Hypothalamus (tissue), 51 donors: ENCODE measurements at regions not wholly inside any gene's neighbourhood (a gene's known extent, or its start where the extent isn't known, plus 50 kb on each side); places are given as distances from the start of the nearest gene placed in this dataset.
"Not testable (repeated sequence)": the region's sequence is repeated elsewhere in the genome, so short reads cannot be mapped to it uniquely, and the experiment has no call there.

Experiments
- DNase-seq, 51 donors: peaks; one replicate each; lab custom pipeline; 2025; lab: John Stamatoyannopoulos, UW

DNA sequence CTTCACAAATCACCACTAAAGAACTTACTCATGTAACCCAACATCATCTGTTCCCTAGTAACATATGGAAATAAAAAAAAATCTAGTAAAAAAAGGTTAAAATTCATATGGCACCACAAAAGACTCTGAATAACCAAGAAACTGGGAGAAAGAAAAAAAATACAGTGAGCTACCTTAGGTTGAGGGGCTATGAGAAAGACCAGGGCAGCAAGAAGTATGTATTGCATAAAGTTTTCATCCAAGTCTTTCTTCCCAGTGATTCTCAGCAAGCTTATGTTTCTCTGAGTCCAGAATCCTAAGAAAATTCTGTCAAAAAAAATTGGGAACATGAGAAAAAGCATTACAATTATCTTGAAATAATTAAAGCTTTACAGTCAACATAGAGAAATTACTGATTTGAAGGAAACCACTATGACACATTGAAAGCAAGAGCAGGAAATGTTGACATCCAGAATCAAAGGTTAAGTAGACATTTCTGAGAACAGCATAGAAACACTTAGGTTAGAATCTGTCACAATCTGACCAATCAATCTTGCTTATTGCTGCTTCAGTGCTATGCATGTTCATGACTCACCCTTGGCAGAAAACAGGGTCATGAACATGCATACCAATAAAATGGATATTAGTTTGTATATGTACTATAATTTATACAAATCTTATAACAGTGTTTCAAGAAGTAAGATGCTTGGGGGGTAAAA lies 494.0 kb upstream of the POT1 start:
- no peak for DNase-seq

DNA sequence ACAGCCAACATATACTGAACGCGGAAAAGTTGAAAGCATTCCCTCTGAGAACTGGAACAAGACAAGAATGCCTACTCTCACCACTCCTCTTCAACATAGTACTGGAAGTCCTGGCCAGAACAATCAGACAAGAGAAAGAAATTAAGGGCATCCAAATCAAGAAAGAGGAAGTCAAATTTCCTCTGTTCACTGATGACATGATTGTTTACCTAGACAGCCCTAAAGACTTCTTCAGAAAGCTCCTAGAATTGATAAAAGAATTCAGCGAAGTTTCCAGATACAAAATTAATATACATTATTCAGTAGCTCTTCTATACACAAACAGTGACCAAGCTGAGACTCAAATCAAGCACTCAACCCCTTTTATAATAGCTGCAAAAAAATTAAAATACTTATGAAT lies 491.8 kb upstream of the POT1 start:
- DNase-seq, result not testable (repeated sequence)

DNA sequence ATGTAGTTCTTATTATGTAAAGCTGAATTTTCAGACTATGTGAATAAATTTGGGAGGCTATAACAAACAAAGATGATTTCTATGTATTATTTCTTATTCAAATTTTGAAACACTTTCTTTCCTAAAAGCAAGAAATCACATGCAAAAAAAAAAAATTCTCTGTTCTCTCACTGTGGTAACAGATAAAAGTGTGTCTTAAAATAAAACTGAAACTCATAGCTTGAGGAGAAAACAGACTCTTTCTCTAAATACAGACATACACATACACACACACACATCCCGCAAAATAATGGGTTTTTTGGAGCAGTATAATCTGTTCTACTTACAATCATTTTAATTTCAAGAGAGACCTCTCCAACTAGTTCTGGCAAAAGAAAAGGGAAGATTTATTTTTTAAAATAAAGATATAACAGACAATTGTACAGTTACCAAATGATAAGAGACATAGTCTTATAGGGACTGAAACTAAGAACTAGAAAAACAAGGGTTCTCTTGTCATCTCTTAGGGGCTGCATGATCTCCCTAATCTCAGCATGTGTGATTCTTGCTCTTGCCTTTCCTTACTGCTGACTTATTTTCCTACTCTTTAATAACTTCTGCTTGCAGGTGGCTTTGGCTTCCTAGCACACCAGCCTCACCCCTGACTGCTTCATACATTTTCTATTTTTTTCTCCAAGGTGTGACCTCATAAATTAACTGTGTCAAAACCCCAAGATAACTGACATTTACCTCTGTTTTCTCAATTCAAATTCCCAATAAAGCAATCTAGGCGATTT lies 483.5 kb upstream of the POT1 start:
- no peak for DNase-seq

DNA sequence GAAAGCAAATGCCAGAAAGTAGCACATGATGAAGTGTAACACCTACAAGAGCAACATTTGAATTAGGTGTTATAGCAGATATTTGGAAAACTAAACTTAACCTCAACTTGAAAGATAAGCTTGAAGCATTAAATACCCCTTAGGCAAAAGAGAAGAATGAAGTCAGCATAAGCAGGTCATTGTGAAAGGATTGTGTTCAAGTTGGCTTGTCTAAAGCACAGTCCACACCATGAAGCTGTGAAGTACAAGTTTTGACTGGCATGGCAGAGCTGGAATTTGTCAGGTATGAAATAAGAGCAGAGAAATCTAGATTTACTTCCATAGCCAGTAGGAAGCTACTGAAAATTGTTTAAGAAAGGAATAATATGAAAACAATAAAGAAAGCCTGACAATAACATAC lies 480.3 kb upstream of the POT1 start:
- DNase-seq, result no peak

DNA sequence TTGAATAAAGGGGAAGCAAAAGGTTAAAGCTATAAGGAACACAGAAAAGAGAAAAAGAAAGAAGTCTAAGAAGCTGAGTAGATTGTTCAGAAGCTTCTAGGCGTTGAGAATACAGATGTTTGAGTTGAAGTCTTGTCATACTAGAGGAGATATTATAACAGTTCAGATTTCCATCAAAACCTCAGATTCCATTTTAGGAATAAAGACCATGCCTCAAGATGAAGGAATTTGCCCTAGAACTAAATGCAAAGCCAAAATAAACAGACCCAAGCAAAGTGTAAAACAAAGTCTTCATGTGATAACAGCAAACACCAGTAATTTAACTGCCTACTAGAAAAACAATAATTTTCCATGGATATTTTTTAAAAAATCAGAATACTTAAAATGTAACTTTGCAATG lies 476.5 kb upstream of the POT1 start:
- no peak for DNase-seq

DNA sequence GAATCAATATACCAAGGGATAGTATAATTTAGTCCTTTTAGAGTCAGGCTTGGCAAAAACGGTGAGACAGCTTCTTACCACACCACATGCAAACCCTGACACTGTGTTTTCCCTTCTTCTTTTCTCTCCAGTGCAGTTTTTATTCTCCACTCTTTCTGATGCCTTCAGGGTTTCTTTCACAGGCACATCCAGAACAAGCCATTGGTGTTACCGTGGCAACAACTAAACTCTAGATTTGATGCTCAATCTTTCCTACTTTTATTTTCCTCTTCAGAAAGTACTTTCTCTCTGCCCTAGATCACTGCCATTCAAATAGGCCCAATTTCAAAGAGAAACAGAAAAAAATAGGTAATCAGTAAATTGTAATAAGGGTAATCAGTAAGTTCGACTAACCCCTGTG lies 469.8 kb upstream of the POT1 start:
- DNase-seq, result no peak

DNA sequence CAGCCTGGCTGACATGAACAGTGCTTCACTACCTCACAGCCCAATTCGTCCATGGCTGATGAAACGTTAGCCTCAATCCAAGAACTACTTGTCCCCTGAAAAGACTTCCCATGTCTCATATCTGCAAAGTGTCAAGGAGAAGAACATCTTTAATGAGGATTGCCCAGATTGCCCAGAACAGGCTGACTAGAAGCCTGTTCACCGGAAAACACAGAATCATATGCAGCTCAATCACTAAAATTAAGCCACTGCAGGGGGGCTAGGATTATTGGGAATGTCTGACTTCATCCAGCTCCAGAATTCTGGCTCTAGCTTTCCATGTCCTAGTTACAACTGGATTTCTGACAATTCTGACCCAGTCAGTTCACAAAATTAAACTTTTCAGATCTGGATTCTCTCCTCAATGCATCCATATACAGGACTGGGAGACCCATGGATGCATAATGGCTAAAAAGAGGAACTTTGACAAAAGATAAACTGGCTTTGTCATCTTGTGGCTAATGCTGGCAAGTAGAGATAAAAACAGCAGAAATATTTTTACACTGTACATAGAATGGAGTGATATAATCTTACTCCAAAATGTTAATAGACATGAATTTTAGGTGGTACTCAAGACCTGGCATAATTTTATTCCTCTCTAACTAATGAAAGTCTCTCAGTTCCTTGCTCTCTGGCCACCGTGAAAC lies 467.0 kb upstream of the POT1 start:
- DNase-seq, result no peak

DNA sequence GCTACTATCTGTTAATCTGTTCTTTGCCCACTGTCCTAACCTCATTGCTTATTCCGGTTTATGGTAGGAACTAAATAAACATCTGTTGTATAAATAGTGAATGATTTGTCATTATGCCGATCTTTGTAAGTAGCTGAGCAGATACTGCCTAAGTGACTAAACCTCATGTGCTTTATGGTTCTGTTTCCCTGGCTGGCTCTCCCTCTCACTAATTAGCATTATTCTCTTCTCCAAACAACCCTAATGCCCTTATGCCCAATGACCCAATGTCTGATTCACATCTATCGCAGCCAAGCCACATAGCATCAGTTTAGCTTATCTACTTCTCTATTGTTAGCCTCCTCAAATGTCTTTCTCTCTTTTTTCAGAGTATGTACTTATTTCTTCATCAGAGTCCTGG lies 462.3 kb upstream of the POT1 start:
- no peak for DNase-seq

DNA sequence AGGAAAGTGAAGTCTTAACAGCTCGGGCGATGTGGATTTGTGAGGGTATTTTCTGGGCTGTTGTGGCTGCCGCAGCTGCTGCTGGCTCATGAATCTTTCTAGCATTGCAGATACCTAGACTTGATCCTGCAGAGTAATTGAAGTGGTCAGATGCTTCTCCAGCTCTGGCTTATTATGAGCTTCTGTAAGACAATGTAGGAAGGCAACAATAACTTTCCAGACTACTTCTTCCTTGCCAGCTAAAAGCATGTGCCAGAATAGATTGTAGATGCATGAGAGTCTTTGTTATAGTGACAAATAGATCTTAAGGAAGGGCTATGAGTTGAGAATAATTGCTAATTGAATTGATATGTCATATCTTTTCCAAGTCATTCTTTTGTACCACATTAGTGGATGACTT lies 461.4 kb upstream of the POT1 start:
- no peak for DNase-seq

DNA sequence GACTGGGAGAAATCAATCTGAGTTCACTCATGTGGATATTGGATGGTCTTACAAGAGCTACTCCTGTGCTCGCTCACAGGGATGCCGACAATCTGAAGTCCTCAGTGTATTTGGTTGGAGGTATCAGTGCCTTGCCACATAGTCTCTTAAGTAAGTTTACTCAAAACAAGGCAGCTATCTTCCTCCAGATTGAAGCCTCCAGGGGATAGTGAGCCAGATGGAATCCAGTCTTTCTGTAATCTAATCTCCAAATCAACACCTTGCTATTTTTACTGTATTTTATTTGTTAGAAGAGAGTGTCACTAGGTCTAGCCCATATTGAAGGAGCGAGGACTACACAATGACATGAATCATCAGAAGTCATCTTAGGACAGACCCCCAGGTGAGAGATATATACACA lies 456.6 kb upstream of the POT1 start:
- DNase-seq, result no peak

DNA sequence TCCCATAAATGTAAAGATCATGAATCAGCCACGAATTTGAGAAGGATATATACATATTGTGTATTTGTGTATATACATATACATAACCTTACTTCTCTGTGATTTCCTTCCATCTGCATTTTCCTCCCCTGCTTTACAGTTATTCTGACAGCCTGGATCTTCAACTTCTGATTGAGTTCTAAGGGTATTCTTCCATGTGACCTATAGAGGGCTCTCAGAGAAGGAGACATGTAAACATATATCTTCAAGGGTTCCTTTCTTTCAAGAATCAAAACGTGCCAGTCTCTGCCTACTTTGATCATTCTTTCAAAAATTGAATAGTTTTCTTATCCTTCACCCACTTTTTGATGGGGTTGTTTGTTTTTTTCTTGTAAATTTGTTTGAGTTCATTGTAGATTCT lies 453.7 kb upstream of the POT1 start:
- no peak for DNase-seq

DNA sequence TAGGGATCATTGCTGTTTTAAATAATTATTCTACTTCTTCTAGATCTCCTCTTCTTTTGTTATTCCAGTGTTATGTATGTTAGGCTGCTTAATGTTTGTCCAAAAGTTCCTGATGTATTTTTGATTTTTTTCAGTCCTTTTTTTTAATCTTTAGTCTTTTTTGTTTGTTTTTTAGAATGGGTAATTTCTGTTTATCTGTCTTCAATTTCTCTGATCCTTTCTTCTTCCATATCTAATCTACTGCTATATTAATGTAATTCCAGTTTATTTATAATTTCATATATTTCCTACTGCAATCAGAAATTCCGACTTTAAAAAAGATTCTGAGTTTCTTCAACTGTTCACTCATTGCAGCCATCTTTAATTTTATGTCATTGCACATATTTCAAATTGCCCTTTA lies 452.8 kb upstream of the POT1 start:
- DNase-seq, result no peak

DNA sequence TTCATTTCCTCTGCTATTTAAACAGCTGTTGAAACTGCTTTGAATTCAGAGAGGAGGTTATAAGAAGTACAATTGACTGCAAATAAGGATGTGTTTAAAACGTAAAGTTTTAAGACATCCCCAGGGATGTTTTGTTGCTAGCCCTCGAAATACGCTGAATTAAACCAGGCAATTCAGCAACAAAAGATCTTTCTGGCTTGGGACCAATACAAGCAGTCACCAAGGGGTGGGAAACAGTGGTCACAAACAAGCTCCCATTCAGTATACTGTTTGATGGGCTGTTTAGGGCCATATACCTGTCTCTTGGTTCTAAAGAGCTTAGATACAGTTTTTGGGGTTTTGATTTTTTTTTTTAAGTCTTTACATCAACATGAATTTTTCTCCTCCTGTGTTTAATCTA lies 446.3 kb upstream of the POT1 start:
- no peak for DNase-seq

DNA sequence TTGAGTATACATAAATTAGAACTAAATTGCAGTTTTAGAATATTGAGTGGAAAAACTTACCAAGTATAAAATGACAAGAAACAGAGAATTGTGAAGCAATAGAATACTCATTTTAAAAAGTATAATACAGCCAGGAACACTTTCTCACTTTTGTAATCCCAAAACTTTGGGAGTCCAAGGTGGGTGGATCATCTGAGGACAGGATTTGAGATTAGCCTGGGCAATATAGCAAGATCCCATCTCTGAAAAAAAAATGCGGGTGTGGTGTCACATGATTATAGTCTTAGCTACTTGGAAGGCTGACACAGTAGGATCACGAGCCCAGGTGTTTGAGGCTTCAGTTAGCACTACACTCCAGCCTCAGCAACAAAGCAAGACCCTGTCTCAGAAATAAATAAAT lies 440.9 kb upstream of the POT1 start:
- DNase-seq, result no peak

DNA sequence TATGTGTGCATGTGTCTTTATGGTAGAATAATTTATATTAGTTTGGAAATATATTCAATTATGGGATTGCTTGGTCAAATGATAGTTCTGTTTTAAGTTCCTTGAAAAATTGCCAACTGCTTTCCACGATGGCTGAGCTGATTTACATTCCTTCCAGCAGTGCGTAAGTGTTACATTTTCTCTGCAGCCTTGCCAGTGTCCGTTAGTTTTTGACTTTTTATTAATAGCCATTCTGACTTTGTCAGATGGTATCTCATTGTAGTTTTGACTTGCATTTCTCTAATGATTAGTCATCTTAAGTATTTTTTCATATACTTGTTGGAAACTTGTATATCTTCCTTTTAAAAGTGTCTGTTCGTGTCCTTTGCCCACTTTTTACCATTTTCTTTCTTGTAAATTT lies 434.2 kb upstream of the POT1 start:
- DNase-seq, result no peak

DNA sequence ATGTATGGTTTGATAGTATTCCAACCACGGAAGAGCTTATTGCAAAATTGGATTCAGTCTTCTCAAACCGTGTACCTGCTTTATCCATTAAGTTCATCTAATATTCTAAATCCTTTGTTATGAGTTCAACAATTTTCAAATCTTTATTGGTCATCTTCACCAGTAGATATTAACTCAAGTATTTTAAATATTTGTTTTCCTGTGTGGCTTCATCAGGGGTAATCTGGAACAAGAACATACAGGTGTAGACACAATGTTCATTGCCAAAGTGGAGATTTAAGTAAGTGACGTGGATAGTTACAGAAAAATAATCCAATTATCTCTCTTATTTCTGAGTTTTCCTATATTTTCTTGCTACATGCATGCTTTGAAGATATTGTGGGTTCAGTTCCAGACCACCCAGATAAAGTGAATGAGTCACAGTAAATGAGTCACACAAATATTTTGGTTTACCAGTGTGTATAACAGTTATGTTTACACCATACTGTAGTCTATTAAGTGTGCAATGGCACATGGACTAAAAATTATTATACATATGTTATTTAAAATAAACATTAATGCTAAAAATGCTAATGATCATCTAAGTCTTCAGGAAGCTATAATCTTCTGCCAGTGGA lies 429.0 kb upstream of the POT1 start:
- no peak for DNase-seq

DNA sequence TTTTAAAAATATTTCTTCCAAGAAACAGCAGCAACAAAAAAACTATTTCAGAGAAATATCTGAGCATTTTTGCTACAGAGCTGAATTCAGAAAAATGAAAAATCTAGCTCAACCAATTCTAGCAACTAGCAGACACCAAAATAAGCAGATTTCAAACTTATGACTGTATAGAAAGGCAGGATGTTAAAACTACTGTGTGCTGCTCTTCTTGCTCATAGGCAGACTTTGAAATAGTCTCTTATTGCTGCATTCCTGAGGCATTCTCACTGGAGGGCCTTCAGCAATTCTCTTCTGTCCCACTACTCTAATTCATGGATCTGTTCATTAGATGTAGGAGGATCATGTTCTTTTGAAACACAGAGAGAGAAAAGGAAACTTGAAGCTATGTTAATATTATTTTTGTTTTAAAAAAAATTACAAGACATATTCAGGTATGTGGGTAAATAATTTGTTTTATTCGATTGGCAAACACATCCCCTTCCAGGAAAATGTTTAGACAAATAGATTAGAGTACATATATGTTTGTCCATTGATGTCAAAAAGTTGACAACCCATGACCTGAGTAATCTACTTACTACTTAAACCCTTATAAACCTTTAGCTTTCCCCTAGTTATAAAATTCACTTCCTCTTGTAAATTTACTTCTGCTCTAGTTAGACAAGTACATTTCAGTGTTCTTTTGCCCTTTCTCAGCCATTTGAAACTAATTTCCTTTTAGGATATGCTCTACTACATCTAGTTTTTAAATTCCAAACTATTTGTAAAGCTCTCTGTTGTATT lies 428.2 kb upstream of the POT1 start:
- no peak for DNase-seq

DNA sequence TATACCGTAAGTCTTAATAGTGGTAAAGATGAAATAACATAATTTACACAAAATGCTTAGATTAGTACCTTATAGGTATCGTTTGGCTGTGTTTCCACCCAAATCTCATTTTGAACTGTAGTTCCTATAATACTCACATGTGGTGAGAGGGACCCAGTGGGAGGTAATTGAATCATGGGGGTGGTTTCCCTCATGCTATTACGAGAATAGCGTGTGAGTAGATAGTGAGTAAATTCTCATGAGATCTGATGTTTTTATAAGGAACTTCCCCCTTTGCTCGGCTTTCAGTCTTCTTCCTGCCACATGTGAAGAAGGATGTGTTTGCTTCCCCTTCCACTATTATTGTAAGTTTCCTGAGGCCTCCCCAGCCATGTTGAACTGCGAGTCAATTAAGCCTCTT lies 426.3 kb upstream of the POT1 start:
- peak in 1 of 51 donors; percentile 0 for DNase-seq

DNA sequence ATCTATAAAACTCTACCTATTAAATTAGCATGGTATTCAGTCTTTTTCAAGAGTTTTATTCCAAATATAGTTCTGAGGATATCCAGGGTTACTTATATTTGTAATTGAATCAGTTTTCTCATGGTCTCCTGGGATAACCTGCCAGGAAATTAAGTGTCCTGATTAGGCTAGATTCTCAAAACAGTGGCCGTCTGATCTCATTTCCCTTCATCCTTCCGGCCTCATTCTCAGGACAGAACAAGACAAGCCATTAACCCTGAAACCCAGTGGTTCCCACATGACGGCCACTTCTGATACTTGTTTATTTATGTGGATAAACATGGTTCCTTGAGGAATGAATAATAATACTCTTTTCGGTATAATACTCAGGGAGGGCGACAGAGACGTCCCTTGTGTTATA lies 417.6 kb upstream of the POT1 start:
- no peak for DNase-seq

DNA sequence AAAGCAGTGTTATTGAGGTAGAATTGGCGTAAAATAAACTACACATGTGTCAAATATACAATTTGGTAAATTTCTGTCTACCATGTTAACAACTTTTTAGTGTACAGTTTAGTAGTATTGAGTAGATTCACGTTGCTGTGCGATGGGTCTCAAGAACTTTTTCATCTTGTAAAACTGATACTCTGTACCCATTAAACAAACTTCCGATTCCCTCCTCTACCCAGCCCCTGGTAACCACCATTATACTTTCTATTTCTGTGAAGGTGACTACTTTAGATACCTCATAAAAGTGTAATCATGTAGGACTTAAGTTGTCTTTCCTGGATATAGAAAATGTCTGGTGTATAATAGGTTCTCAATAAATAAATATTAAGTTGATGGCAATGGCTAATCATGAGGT lies 408.5 kb upstream of the POT1 start:
- no peak for DNase-seq

DNA sequence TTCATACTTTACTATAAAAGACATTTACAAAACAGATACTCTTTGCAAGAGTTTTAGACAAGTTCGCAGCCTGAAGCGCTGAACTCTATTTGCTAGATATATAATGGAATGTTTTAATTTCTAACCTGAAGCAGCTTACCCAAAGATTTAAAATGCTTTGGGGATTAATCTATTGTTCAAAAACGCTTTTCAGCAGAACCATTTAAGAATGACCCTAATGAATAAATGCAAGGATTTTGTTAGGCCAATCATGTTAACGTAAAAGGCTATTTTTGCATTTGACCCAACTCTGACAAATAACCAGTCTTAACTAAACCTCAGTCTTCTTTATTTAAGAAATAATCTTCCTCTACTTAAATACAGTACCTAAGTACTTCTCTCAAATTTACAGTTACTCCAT lies 406.7 kb upstream of the POT1 start:
- DNase-seq, result no peak
